ENCODE measurements at regions not wholly inside any gene's neighbourhood (a gene's known extent, or its start where the extent isn't known, plus 50 kb on each side); places are given as distances from the start of the nearest gene placed in this dataset.
"Not testable (repeated sequence)": the region's sequence is repeated elsewhere in the genome, so short reads cannot be mapped to it uniquely, and the experiment has no call there.

GRCh38 chr2:166744117-166744516 lies 144.2 kb upstream of the XIRP2 start:
- not testable (repeated sequence) for H3K9me3 ChIP-seq (ENCODE audit: control insufficient read depth, low read depth, low read length); H3K4me1 ChIP-seq (ENCODE audit: control insufficient read depth, insufficient read depth, low read length); DNase-seq; H3K4me3 ChIP-seq (ENCODE audit: low read length); H3K27me3 ChIP-seq (ENCODE audit: control insufficient read depth, insufficient read depth, low read length); H3K27ac ChIP-seq (ENCODE audit: low read length); H3K36me3 ChIP-seq (ENCODE audit: control insufficient read depth, insufficient read depth, low read length)
- no CpG with 5 or more reads among the region's 1 CpG for WGBS (ENCODE audit: insufficient coverage, low lambda C conversion rate)

- H3K4me3 ChIP-seq (ENCODE audit: low read length); H3K9me3 ChIP-seq (ENCODE audit: control insufficient read depth, low read depth, low read length); H3K36me3 ChIP-seq (ENCODE audit: control insufficient read depth, insufficient read depth, low read length); H3K27me3 ChIP-seq (ENCODE audit: control insufficient read depth, insufficient read depth, low read length); H3K27ac ChIP-seq (ENCODE audit: low read length); H3K4me1 ChIP-seq (ENCODE audit: control insufficient read depth, insufficient read depth, low read length): not testable (repeated sequence)
- DNase-seq, result peak in 1 of 2 donors; percentile 5
- WGBS (ENCODE audit: insufficient coverage, low lambda C conversion rate), result no CpG with 5 or more reads among the region's 10 CpGs
These were observed 144.8 kb upstream of the XIRP2 start for GRCh38 chr2:166743482-166743881.

- WGBS (ENCODE audit: insufficient coverage, low lambda C conversion rate), result no CpG with 5 or more reads among the region's 2 CpGs
- DNase-seq, result no peak
- H3K9me3 ChIP-seq (ENCODE audit: control insufficient read depth, low read depth, low read length), result no peaks in the 10 kb centered on the region
- H3K36me3 ChIP-seq (ENCODE audit: control insufficient read depth, insufficient read depth, low read length), result no peaks in the 10 kb centered on the region
- no peak overlapping the region for H3K27ac ChIP-seq (ENCODE audit: low read length)
- H3K4me1 ChIP-seq (ENCODE audit: control insufficient read depth, insufficient read depth, low read length), result no peaks in the 10 kb centered on the region
- H3K27me3 ChIP-seq (ENCODE audit: control insufficient read depth, insufficient read depth, low read length), result no peaks in the 10 kb centered on the region
- no peak overlapping the region for H3K4me3 ChIP-seq (ENCODE audit: low read length)
These were observed 161.2 kb upstream of the XIRP2 start for GRCh38 chr2:166727095-166727494.

- WGBS (ENCODE audit: insufficient coverage, low lambda C conversion rate), result 50% methylated on average over 1 of the region's 2 CpGs
These were observed 162.1 kb upstream of the XIRP2 start for GRCh38 chr2:166725927-166726924.

GRCh38 chr2:166716968-166717367 lies 171.3 kb upstream of the XIRP2 start:
- no peaks in the 10 kb centered on the region for H3K36me3 ChIP-seq (ENCODE audit: control insufficient read depth, insufficient read depth, low read length)
- no peak overlapping the region for H3K27ac ChIP-seq (ENCODE audit: low read length)
- H3K27me3 ChIP-seq (ENCODE audit: control insufficient read depth, insufficient read depth, low read length), result no peaks in the 10 kb centered on the region
- no peaks in the 10 kb centered on the region for H3K9me3 ChIP-seq (ENCODE audit: control insufficient read depth, low read depth, low read length)
- DNase-seq, result no peak
- H3K4me1 ChIP-seq (ENCODE audit: control insufficient read depth, insufficient read depth, low read length), result no peaks in the 10 kb centered on the region
- no peak overlapping the region for H3K4me3 ChIP-seq (ENCODE audit: low read length)

More at GRCh38 chr2:166725927-166726924, 162.1 kb upstream of the XIRP2 start:
- H3K36me3 ChIP-seq (ENCODE audit: control insufficient read depth, insufficient read depth, low read length), result no peaks in the 10 kb centered on the region
- H3K9me3 ChIP-seq (ENCODE audit: control insufficient read depth, low read depth, low read length), result no peaks in the 10 kb centered on the region
- no peak for DNase-seq
- no peaks in the 10 kb centered on the region for H3K4me1 ChIP-seq (ENCODE audit: control insufficient read depth, insufficient read depth, low read length)
- H3K27me3 ChIP-seq (ENCODE audit: control insufficient read depth, insufficient read depth, low read length), result no peaks in the 10 kb centered on the region
- H3K4me3 ChIP-seq (ENCODE audit: low read length), result no peak overlapping the region
- H3K27ac ChIP-seq (ENCODE audit: low read length), result no peak overlapping the region

- Histone ChIP-seq H3K9me3 (ENCODE audit: control insufficient read depth, low read depth, low read length) (no peaks in the 10 kb centered on the region), H3K4me1 (ENCODE audit: control insufficient read depth, insufficient read depth, low read length) (no peaks in the 10 kb centered on the region), H3K27ac (ENCODE audit: low read length) (no peak overlapping the region), H3K27me3 (ENCODE audit: control insufficient read depth, insufficient read depth, low read length) (no peaks in the 10 kb centered on the region), H3K4me3 (ENCODE audit: low read length) (no peak overlapping the region), H3K36me3 (ENCODE audit: control insufficient read depth, insufficient read depth, low read length) (no peaks in the 10 kb centered on the region)
- no peak for DNase-seq
- 60% methylated on average over 1 of the region's 2 CpGs for WGBS (ENCODE audit: insufficient coverage, low lambda C conversion rate)
These were observed 188.2 kb upstream of the XIRP2 start for GRCh38 chr2:166700079-166700478.

GRCh38 chr2:166695154-166695553 lies 193.1 kb upstream of the XIRP2 start:
- WGBS (ENCODE audit: insufficient coverage, low lambda C conversion rate), result 83% methylated on average over 1 of the region's 1 CpG
- Histone ChIP-seq H3K4me1 (ENCODE audit: control insufficient read depth, insufficient read depth, low read length) (no peaks in the 10 kb centered on the region), H3K27ac (ENCODE audit: low read length) (no peak overlapping the region), H3K4me3 (ENCODE audit: low read length) (no peak overlapping the region), H3K36me3 (ENCODE audit: control insufficient read depth, insufficient read depth, low read length) (no peaks in the 10 kb centered on the region), H3K27me3 (ENCODE audit: control insufficient read depth, insufficient read depth, low read length) (no peaks in the 10 kb centered on the region), H3K9me3 (ENCODE audit: control insufficient read depth, low read depth, low read length) (no peaks in the 10 kb centered on the region)
- no peak for DNase-seq

- H3K4me1 ChIP-seq (ENCODE audit: control insufficient read depth, insufficient read depth, low read length); H3K27ac ChIP-seq (ENCODE audit: low read length); H3K9me3 ChIP-seq (ENCODE audit: control insufficient read depth, low read depth, low read length); DNase-seq; H3K27me3 ChIP-seq (ENCODE audit: control insufficient read depth, insufficient read depth, low read length); H3K36me3 ChIP-seq (ENCODE audit: control insufficient read depth, insufficient read depth, low read length); H3K4me3 ChIP-seq (ENCODE audit: low read length): not testable (repeated sequence)
- WGBS (ENCODE audit: insufficient coverage, low lambda C conversion rate), result no CpG with 5 or more reads among the region's 4 CpGs
These were observed 192.0 kb upstream of the SCN7A start for GRCh38 chr2:166686057-166686456.

GRCh38 chr2:166677996-166678395 lies 183.9 kb upstream of the SCN7A start:
- no peaks in the 10 kb centered on the region for H3K27me3 ChIP-seq (ENCODE audit: control insufficient read depth, insufficient read depth, low read length)
- no peaks in the 10 kb centered on the region for H3K36me3 ChIP-seq (ENCODE audit: control insufficient read depth, insufficient read depth, low read length)
- no peaks in the 10 kb centered on the region for H3K9me3 ChIP-seq (ENCODE audit: control insufficient read depth, low read depth, low read length)
- no peaks in the 10 kb centered on the region for H3K4me1 ChIP-seq (ENCODE audit: control insufficient read depth, insufficient read depth, low read length)
- no peak for DNase-seq
- WGBS (ENCODE audit: insufficient coverage, low lambda C conversion rate), result no CpG with 5 or more reads among the region's 1 CpG
- no peak overlapping the region for H3K4me3 ChIP-seq (ENCODE audit: low read length)
- no peak overlapping the region for H3K27ac ChIP-seq (ENCODE audit: low read length)

- no peak overlapping the region for H3K27ac ChIP-seq (ENCODE audit: low read length)
- no peaks in the 10 kb centered on the region for H3K36me3 ChIP-seq (ENCODE audit: control insufficient read depth, insufficient read depth, low read length)
- DNase-seq, result no peak
- H3K27me3 ChIP-seq (ENCODE audit: control insufficient read depth, insufficient read depth, low read length), result no peaks in the 10 kb centered on the region
- H3K4me1 ChIP-seq (ENCODE audit: control insufficient read depth, insufficient read depth, low read length), result no peaks in the 10 kb centered on the region
- H3K4me3 ChIP-seq (ENCODE audit: low read length), result no peak overlapping the region
- no peaks in the 10 kb centered on the region for H3K9me3 ChIP-seq (ENCODE audit: control insufficient read depth, low read depth, low read length)
These were observed 182.7 kb upstream of the SCN7A start for GRCh38 chr2:166676716-166677115.

GRCh38 chr2:166675553-166675952 lies 181.5 kb upstream of the SCN7A start:
- H3K4me3 ChIP-seq (ENCODE audit: low read length), result no peak overlapping the region
- no peaks in the 10 kb centered on the region for H3K36me3 ChIP-seq (ENCODE audit: control insufficient read depth, insufficient read depth, low read length)
- H3K27ac ChIP-seq (ENCODE audit: low read length), result no peak overlapping the region
- no peaks in the 10 kb centered on the region for H3K4me1 ChIP-seq (ENCODE audit: control insufficient read depth, insufficient read depth, low read length)
- no CpG with 5 or more reads among the region's 3 CpGs for WGBS (ENCODE audit: insufficient coverage, low lambda C conversion rate)
- no peaks in the 10 kb centered on the region for H3K9me3 ChIP-seq (ENCODE audit: control insufficient read depth, low read depth, low read length)
- no peak for DNase-seq
- no peaks in the 10 kb centered on the region for H3K27me3 ChIP-seq (ENCODE audit: control insufficient read depth, insufficient read depth, low read length)

Data from large intestine (tissue), 3 donors.